T-helper 1 cell treated with Interleukin-12 subunit alpha and Interleukin-12 subunit beta and Interleukin-4 antibody, amounts not matched to agents 30 μg/mL and 1 μg/mL, for 36 hours (primary cell): ENCODE measurements at regions not wholly inside any gene's neighbourhood (a gene's known extent, or its start where the extent isn't known, plus 50 kb on each side); places are given as distances from the start of the nearest gene placed in this dataset.

ENCODE experiments used
- H3K27ac Mint-ChIP-seq: one replicate; pipeline ENCODE4 v1.8.0; 2021; ENCODE audit warnings: mild to moderate bottlenecking, mixed read lengths
- H3K27me3 Mint-ChIP-seq: one replicate; pipeline ENCODE4 v1.8.0; 2021; ENCODE audit warnings: low read depth, mixed read lengths
- H3K36me3 Mint-ChIP-seq: one replicate; pipeline ENCODE4 v1.8.0; 2021; ENCODE audit warnings: low read depth, mixed read lengths
- H3K4me1 Mint-ChIP-seq: one replicate; pipeline ENCODE4 v1.8.0; 2021; ENCODE audit warnings: low read depth, mixed read lengths
- H3K4me3 Mint-ChIP-seq: one replicate; pipeline ENCODE4 v1.8.0; 2021; ENCODE audit warnings: mild to moderate bottlenecking, moderate library complexity, mixed read lengths
- H3K9me3 Mint-ChIP-seq: one replicate; pipeline ENCODE4 v1.8.0; 2021; ENCODE audit warnings: mixed read lengths

DNA sequence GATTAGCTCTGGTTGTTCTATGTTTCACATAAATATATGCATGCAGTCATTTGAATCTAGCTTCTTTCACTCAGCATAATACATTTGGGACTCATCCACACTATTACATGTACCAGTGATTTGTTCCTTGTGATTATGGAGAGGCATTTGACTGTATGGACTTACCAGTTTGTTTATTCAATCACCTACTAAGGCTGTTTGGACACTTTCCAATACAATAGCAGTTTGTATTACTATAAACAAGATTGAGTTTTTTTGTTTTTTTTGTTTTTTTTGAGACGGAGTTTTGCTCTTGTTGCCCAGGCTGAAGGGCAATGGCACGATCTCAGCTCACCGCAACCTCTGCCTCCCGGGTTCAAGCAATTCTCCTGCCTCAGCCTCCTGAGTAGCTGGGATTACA, 109.8 kb upstream of the DST start:
- Mint-ChIP-seq H3K4me3 (no peak overlapping the region), H3K27me3 (no peaks in the 10 kb centered on the region), H3K27ac (no peak overlapping the region), H3K36me3 (no peaks in the 10 kb centered on the region), H3K9me3 (no peaks in the 10 kb centered on the region), H3K4me1 (peaks cover under 1% of the 10 kb centered on the region)

DNA sequence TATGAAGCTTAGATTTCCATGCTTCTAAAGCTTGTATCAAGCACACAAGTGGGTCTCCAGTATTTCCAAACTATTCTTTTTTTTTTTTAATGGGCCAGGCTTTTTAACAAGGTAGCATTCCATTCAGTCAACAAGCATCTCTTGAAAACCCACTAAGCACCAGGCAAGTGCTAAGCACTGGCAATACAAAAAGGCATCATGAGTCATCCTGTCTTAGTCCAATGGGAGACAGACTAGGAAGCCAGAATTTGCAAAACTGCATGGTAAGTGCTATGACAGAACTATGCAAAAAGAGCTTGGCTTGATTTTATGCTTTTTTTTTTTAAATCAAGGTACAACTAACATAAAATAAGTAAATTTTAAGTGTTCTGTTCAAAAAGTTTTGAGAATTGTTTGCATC, 109.3 kb upstream of the DST start:
- Mint-ChIP-seq H3K27me3 (no peaks in the 10 kb centered on the region), H3K4me1 (no peaks in the 10 kb centered on the region), H3K9me3 (no peaks in the 10 kb centered on the region), H3K4me3 (no peak overlapping the region), H3K36me3 (no peaks in the 10 kb centered on the region), H3K27ac (no peak overlapping the region)

DNA sequence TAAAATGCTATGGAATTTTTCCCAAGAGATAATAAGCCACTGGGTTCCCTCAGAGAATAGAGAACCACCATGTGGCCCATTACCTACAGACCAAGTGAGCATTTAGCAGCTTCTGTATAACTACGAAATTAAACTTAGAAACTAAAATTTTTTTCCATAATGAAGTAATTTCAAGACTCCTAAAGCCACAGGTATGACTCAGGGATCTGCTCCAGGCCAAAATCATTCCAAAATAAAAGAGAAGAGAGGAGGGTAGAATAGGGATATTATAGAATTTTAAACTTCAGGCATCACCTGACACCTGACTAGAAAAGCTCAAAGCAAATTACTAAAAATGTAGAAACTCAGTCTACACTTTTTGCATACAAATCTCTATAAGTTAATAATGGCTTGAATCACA, 108.9 kb upstream of the DST start:
- Mint-ChIP-seq H3K36me3 (no peaks in the 10 kb centered on the region), H3K27me3 (no peaks in the 10 kb centered on the region), H3K4me3 (no peak overlapping the region), H3K27ac (no peak overlapping the region), H3K9me3 (no peaks in the 10 kb centered on the region), H3K4me1 (no peaks in the 10 kb centered on the region)

DNA sequence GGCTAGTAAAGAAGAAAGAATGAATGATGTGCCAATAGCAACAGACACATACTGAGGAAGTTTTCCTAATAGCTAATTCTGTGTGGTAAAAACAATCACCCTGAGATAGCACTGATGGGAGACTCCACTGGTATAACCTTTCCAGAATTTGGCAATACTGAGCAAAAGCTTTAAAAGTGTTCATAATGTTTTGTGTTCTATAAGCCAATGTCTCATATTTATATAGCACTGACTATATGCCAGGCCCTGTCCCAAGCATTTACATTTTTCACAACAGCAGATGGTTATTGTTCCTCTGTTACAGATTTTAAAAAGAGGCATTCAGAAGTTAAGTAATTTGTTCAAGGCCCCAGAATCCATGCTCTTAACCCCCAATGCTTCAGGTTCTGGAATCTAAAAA, 108.0 kb upstream of the DST start:
- no peaks in the 10 kb centered on the region for H3K9me3 Mint-ChIP-seq
- no peaks in the 10 kb centered on the region for H3K27me3 Mint-ChIP-seq

DNA sequence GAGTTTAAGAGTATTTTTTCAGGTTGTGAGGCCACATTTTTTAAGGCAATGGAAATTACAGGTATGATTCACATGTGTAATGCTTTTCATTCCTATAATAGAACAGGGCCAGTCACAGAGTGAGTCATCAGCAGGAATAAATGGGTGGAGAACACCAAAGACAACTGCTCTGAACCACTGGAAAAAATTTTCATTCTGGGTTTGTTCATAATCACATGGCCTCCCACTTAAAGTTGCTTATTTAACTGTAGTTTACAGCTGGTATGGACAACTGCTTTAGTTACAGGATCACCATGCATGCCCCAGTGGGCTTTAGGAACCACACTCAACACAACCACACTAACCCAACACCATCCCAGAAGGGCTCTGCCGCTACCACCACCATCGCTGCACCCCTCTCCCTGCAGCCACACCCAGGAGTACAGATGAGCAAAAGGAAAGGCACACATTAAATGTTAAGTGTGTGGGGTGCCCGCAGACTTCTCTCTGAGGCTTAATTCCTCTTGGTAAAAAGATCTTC, 107.0 kb upstream of the DST start:
- H3K36me3 Mint-ChIP-seq: no peaks in the 10 kb centered on the region
- no peaks in the 10 kb centered on the region for H3K4me1 Mint-ChIP-seq
- no peak overlapping the region for H3K4me3 Mint-ChIP-seq
- no peaks in the 10 kb centered on the region for H3K9me3 Mint-ChIP-seq
- H3K27ac Mint-ChIP-seq: no peak overlapping the region
- no peaks in the 10 kb centered on the region for H3K27me3 Mint-ChIP-seq

More for the DNA sequence above, 108.0 kb upstream of the DST start:
- Mint-ChIP-seq H3K4me3 (no peak overlapping the region), H3K27ac (no peak overlapping the region), H3K4me1 (no peaks in the 10 kb centered on the region), H3K36me3 (no peaks in the 10 kb centered on the region)

DNA sequence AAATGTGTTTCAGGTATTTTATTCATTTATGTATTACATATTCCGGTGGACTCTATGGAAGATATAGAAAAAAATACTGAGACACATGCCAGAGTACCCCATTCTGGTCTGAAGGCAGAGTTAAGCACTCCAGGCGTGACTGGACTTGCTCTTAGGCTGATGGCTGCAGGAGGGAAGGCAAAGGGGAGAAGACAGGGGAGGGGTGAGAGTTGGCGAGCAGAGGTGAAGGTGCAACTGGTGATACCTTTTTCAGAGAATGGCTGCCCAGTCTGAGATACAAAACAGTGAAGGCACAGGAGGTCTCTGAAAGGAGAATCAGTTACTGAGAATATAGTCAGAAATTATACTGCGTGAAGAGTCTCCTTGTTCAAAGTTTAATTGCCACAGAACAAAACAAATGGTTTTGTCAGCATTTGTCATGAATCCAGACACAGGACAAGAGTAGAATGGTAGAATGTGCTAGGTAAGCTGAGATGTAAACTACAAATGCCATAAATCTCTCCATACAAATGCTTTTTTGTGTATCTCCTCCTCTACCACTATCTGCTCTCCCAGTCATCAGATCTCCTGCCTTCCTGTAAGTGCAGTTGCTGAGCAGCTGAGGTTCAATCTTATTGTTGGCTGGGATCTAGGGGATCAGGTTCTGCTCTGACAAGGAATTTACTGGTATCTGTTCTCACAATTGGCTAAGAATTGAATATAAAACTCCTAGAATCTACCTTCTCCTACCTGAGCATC, 104.2 kb upstream of the DST start:
- Mint-ChIP-seq H3K4me3 (no peak overlapping the region), H3K27me3 (peaks cover 16% of the 10 kb centered on the region), H3K27ac (no peak overlapping the region)

DNA sequence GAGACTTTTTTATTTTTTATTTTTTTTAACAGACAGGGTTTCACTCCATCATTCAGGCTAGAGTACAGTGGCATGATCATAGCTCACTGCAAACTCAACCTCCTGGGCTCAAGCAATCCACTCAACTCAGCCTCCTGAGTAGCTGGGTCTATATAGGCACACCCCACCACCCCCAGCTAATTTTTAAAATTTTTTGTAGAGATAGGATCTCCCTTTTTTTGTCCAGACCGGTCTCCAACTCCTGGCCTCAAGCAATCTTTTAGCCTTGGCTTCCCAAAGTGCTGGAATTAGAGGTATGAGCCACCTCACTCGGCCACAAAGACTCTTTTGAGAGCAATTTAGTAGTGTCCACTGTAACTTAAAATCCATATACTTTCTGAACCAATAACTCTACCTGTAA, 103.3 kb upstream of the DST start:
- Mint-ChIP-seq H3K27ac (no peak overlapping the region), H3K4me1 (no peaks in the 10 kb centered on the region), H3K9me3 (no peaks in the 10 kb centered on the region), H3K36me3 (no peaks in the 10 kb centered on the region), H3K27me3 (peaks cover 16% of the 10 kb centered on the region), H3K4me3 (no peak overlapping the region)

More for the DNA sequence above, 104.2 kb upstream of the DST start:
- Mint-ChIP-seq H3K36me3 (no peaks in the 10 kb centered on the region), H3K4me1 (no peaks in the 10 kb centered on the region), H3K9me3 (no peaks in the 10 kb centered on the region)

DNA sequence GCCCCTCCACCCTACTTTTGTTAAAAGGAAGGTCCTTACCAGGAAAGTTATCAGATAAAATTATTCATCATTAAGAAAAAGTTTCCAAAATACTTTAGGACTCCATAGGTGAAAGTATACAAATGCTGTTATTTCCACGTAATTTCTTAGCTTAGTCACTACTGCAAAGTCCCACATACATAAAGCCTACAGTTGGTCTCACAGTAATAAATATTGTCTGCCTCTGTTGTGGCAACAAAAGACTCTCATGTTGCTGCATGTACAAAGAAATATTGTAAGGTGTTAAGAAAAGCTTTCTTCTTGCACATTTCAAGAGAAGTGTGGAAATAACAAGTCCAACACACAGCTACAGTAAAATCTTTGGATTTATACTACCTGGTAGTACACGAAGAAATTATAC, 102.4 kb upstream of the DST start:
- Mint-ChIP-seq H3K4me1 (no peaks in the 10 kb centered on the region), H3K4me3 (no peak overlapping the region)

DNA sequence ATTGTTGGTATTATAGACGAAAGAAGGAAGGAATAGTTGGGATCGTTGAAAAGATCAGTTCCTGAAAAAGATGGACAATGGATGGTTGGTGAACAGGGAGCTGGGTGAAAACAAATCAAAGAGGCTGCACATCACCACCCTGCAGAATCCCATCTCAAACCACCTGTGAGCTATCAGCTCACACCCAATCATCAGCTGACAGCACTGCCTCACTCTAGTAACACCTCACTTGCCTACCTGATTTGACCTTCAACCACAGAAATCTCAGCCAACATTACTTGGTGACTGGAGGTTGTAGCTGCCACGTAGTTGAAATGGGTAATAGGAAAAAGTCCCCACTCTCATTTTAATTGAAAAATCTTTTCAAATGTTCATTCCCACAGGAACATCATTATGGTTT, 101.8 kb upstream of the DST start:
- Mint-ChIP-seq H3K4me3 (no peak overlapping the region), H3K4me1 (no peaks in the 10 kb centered on the region), H3K9me3 (no peaks in the 10 kb centered on the region), H3K27ac (no peak overlapping the region), H3K27me3 (peaks cover 16% of the 10 kb centered on the region), H3K36me3 (no peaks in the 10 kb centered on the region)

More for the DNA sequence above, 102.4 kb upstream of the DST start:
- Mint-ChIP-seq H3K36me3 (no peaks in the 10 kb centered on the region), H3K27ac (no peak overlapping the region), H3K9me3 (no peaks in the 10 kb centered on the region), H3K27me3 (peaks cover 16% of the 10 kb centered on the region)

DNA sequence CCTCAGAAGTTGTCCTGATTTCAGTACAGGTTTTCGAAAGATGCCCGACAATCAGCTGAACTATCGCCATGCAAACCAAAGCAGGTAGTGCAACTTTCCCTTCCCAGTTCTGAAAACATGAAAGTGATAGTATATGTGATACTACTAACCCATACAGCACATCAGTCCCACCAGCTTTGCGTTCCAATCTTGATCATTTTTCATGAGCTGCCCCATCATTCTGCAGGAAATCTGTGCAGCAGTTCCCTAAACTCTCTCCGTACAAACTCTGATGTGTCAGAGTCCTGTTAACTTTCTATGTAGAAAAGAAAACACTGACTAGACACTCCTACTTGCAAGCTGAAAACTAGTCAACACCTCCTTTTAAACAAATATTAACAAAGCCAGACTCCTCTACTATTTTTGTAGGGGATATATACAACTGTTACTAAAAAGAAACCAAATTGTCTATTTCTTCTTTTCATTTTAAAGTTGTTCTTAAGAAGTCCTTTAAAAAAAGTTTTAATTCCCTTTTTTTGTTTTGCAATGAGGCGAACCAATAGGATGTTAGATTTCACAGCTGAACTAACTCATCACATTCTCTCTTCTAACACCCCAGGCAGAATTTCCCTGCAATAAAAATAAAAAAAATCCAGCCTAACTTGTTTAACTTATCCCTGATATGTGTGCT, 99.6 kb upstream of the DST start:
- Mint-ChIP-seq H3K4me1 (no peaks in the 10 kb centered on the region), H3K4me3 (no peak overlapping the region), H3K9me3 (no peaks in the 10 kb centered on the region), H3K27ac (no peak overlapping the region), H3K36me3 (no peaks in the 10 kb centered on the region), H3K27me3 (peaks cover 16% of the 10 kb centered on the region)

DNA sequence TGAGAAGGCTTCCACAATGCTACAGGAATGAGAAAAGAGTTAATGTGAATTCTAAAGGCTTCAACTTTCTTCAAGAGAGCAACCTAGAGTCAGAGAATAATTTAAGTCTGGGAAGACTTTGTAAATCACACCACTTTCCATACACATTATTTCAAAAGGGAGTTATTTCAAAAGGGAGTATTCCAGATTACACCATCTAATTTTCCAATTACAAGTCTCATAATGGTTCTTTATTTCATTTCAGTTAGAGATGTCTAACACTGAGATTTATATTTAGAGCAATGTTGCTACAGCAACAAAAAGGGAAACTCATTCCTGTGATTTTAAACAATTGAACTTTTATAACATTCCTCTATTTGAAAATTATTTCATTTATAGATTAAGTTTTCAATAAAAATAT, 98.8 kb upstream of the DST start:
- Mint-ChIP-seq H3K4me1 (no peaks in the 10 kb centered on the region), H3K4me3 (no peak overlapping the region), H3K9me3 (no peaks in the 10 kb centered on the region), H3K36me3 (no peaks in the 10 kb centered on the region), H3K27me3 (peaks cover 19% of the 10 kb centered on the region), H3K27ac (no peak overlapping the region)

DNA sequence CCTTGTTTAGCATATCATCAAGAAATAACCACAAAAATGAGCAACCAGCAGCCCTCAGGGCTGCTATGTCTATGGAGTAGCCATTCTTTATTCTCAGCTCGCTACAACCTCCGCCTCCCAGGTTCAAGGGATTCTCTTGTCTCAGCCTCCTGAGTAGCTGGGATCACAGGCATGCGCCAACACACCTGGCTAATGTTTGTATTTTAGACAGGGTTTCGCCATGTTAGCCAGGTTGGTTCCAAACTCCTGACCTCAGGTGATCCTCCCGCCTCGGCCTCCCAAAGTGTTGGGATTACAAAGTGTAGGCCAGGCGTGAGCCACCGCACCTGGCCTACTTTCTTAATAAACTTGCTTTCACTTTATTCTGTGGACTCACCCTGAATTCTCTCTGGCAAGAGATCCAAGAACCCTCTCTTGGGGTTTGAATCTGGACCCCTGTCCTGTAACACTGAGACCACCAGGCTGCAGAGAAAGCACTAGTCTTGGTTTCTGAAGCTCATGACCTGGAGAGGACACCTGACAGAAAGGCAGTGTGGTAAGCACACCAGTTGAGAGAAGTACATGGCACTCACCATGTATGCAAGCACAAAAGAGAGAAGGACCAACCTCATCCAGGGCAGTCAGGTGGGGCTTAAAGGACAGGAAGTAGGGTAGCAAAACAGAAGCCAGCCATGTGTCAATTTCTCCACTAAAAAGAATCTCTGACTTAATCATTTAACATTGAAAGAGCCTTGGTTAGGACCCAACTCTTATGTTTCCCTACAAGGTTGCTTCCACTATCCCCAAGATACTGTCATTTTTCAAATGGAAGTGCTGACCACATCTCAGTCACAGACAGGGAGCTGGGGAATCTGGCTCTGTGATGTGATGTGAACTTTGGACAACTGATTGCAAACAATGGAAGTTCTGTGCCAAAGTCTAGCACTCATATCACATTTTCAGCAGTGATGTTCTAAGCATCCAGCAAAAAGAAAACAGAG, 97.4 kb upstream of the DST start:
- Mint-ChIP-seq H3K27me3 (peaks cover 20% of the 10 kb centered on the region), H3K27ac (no peak overlapping the region), H3K4me3 (no peak overlapping the region), H3K9me3 (no peaks in the 10 kb centered on the region), H3K36me3 (no peaks in the 10 kb centered on the region), H3K4me1 (no peaks in the 10 kb centered on the region)

DNA sequence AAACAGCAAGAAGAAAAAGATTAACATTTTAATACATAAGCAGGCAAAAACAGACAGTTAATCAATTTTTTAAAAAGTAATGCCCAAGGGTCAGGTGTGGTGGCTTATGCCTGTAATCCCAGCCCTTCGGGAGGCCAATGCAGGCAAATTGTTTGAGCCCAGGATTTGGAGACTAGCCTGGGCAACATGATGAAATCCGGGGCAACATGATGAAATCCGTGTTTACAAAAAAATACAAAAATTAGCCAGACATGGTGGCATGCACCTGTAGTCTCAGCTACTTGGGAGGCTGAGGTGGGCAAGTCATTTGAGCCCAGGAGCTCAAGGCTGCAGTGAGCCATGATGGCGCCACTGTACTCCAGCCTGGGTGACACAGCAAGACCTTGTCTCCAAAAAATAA, 94.1 kb upstream of the DST start:
- Mint-ChIP-seq H3K4me1 (no peaks in the 10 kb centered on the region), H3K4me3 (no peak overlapping the region), H3K27me3 (peaks cover 4% of the 10 kb centered on the region), H3K27ac (no peak overlapping the region), H3K9me3 (no peaks in the 10 kb centered on the region), H3K36me3 (no peaks in the 10 kb centered on the region)

DNA sequence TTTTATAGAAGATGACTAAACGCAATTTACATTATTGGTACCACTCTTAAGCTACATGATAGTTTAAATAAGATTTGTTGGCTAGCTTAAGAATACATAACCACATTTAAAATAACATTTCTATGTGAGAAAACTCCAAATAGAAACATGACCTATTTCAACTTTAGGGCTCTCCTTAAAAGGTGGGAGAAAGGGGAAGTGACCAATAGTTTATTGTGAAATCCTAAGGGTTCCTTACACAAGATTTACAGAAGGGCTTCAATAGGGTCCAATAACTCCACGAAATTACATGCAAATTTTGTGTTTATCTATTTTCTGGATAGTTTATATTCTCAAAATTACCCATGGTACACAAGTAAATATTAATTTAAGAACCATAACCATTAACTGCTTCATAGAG, 91.6 kb upstream of the DST start:
- H3K4me1 Mint-ChIP-seq: no peaks in the 10 kb centered on the region
- H3K27me3 Mint-ChIP-seq: peaks cover 4% of the 10 kb centered on the region
- no peak overlapping the region for H3K27ac Mint-ChIP-seq
- no peaks in the 10 kb centered on the region for H3K9me3 Mint-ChIP-seq
- no peak overlapping the region for H3K4me3 Mint-ChIP-seq
- H3K36me3 Mint-ChIP-seq: no peaks in the 10 kb centered on the region
